ENCODE measurements at regions not wholly inside any gene's neighbourhood (a gene's known extent, or its start where the extent isn't known, plus 50 kb on each side); places are given as distances from the start of the nearest gene placed in this dataset.

GRCh38 chr10:92751534-92751811 lies 61.7 kb downstream of the HHEX start:
- no peak overlapping the region for H3K27ac Mint-ChIP-seq (ENCODE audit: unreplicated experiment)
- H3K4me1 Mint-ChIP-seq (ENCODE audit: low read depth, unreplicated experiment) = peaks cover 6% of the 10 kb centered on the region
- H3K9me3 Mint-ChIP-seq (ENCODE audit: unreplicated experiment) = peaks cover 9% of the 10 kb centered on the region
- ChIA-PET CTCF (no interaction called here), POLR2A (no interaction called here)
- BruUV-seq (replicated peaks) = no TSS peak
- Histone ChIP-seq H3K27me3 (replicated peaks; ENCODE audit: control insufficient read depth, insufficient read depth, low read length) (no peaks in the 10 kb centered on the region), H3K4me1 (peaks cover 1% of the 10 kb centered on the region), H3K4me3 (ENCODE audit: low read depth, low read length) (no peak overlapping the region), H3K9me3 (no peaks in the 10 kb centered on the region), H3K36me3 (ENCODE audit: control insufficient read depth, insufficient read depth, low read length) (no peaks in the 10 kb centered on the region; the same call in 1 of the 2 replicates)
- no peak for TF ChIP-seq CTCF (IDR thresholded peaks at IDR 0.05; ENCODE audit: insufficient read depth in 1 of 2, low read depth in 1 of 2, low read length in 1 of 2, severe bottlenecking in 1 of 2, unreplicated experiment in 1 of 2)
- intact Hi-C loops (cut with micrococcal nuclease; ENCODE audit: unreplicated experiment) = no loop called here
- no peaks in the 10 kb centered on the region for H3K36me3 Mint-ChIP-seq (ENCODE audit: insufficient read depth, unreplicated experiment)
- DNase-seq = no peak
- H3K27me3 Mint-ChIP-seq (ENCODE audit: insufficient read depth, unreplicated experiment) = peaks cover 20% of the 10 kb centered on the region
- no peak overlapping the region for H3K4me3 Mint-ChIP-seq (ENCODE audit: unreplicated experiment)

DNA sequence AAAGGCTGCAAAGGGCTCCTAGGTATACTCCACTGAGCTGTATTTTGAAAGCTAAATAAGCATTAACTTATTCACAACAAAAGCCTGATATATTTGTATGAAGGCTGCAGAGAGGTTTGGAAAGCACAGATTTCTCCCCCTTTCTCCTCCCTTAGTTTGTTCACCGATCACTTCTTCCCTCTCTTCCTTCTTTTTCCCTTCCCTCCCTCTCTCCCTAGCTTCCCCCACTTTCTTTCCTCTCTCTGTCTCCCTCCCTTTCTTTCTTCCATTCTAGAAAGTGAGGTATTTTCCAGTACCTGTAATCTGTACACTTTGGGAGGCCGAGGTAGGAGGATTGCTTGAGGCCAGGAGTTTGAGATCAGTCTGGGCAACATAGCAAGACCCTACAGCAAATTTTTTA lies 62.1 kb downstream of the HHEX start:
- DNase-seq = no peak
- peaks cover 10% of the 10 kb centered on the region for H3K4me1 Mint-ChIP-seq (ENCODE audit: low read depth, unreplicated experiment)
- no peak for TF ChIP-seq CTCF (IDR thresholded peaks at IDR 0.05; ENCODE audit: insufficient read depth in 1 of 2, low read depth in 1 of 2, low read length in 1 of 2, severe bottlenecking in 1 of 2, unreplicated experiment in 1 of 2)
- no peaks in the 10 kb centered on the region for H3K36me3 Mint-ChIP-seq (ENCODE audit: insufficient read depth, unreplicated experiment)
- no peaks in the 10 kb centered on the region for H3K27me3 ChIP-seq (replicated peaks; ENCODE audit: control insufficient read depth, insufficient read depth, low read length)
- POLR2A ChIA-PET = no interaction called here
- H3K4me3 Mint-ChIP-seq (ENCODE audit: unreplicated experiment) = no peak overlapping the region
- no peak overlapping the region for H3K4me3 ChIP-seq (ENCODE audit: low read depth, low read length)
- no peaks in the 10 kb centered on the region; the same call in 1 of the 2 replicates for H3K36me3 ChIP-seq (ENCODE audit: control insufficient read depth, insufficient read depth, low read length)
- H3K27me3 Mint-ChIP-seq (ENCODE audit: insufficient read depth, unreplicated experiment) = peaks cover 20% of the 10 kb centered on the region
- H3K27ac Mint-ChIP-seq (ENCODE audit: unreplicated experiment) = no peak overlapping the region
- peaks cover 9% of the 10 kb centered on the region for H3K9me3 Mint-ChIP-seq (ENCODE audit: unreplicated experiment)
- CTCF ChIA-PET = no interaction called here
- no TSS peak for BruUV-seq (replicated peaks)
- intact Hi-C loops (cut with micrococcal nuclease; ENCODE audit: unreplicated experiment) = no loop called here
- peaks cover 5% of the 10 kb centered on the region for H3K4me1 ChIP-seq
- no peaks in the 10 kb centered on the region for H3K9me3 ChIP-seq

- no peak for TF ChIP-seq CTCF (IDR thresholded peaks at IDR 0.05; ENCODE audit: insufficient read depth in 1 of 2, low read depth in 1 of 2, low read length in 1 of 2, severe bottlenecking in 1 of 2, unreplicated experiment in 1 of 2)
- no peak overlapping the region for H3K4me3 Mint-ChIP-seq (ENCODE audit: unreplicated experiment)
- no peaks in the 10 kb centered on the region for H3K27me3 ChIP-seq (replicated peaks; ENCODE audit: control insufficient read depth, insufficient read depth, low read length)
- no TSS peak for BruUV-seq (replicated peaks)
- H3K27ac Mint-ChIP-seq (ENCODE audit: unreplicated experiment) = no peak overlapping the region
- H3K4me1 ChIP-seq = peaks cover 11% of the 10 kb centered on the region
- peaks cover 19% of the 10 kb centered on the region for H3K27me3 Mint-ChIP-seq (ENCODE audit: insufficient read depth, unreplicated experiment)
- H3K36me3 ChIP-seq (ENCODE audit: control insufficient read depth, insufficient read depth, low read length) = no peaks in the 10 kb centered on the region; the same call in 1 of the 2 replicates
- CTCF ChIA-PET = no interaction called here
- H3K9me3 ChIP-seq = no peaks in the 10 kb centered on the region
- DNase-seq = no peak
- H3K9me3 Mint-ChIP-seq (ENCODE audit: unreplicated experiment) = peaks cover 9% of the 10 kb centered on the region
- intact Hi-C loops (cut with micrococcal nuclease; ENCODE audit: unreplicated experiment) = no loop called here
- H3K4me1 Mint-ChIP-seq (ENCODE audit: low read depth, unreplicated experiment) = peaks cover 18% of the 10 kb centered on the region
- H3K36me3 Mint-ChIP-seq (ENCODE audit: insufficient read depth, unreplicated experiment) = no peaks in the 10 kb centered on the region
- no peak overlapping the region for H3K4me3 ChIP-seq (ENCODE audit: low read depth, low read length)
- POLR2A ChIA-PET = no interaction called here
These were observed 64.1 kb downstream of the HHEX start for GRCh38 chr10:92753865-92754264.

All from Caco-2 (cell line).